ENCODE measurements at regions not wholly inside any gene's neighbourhood (a gene's known extent, or its start where the extent isn't known, plus 50 kb on each side); places are given as distances from the start of the nearest gene placed in this dataset.
"Not testable (repeated sequence)": the region's sequence is repeated elsewhere in the genome, so short reads cannot be mapped to it uniquely, and the experiment has no call there.

- Mint-ChIP-seq H3K27me3 (ENCODE audit: low read depth) (peaks cover 29% of the 10 kb centered on the region), H3K9me3 (peaks cover 12% of the 10 kb centered on the region)
- H3K27ac Mint-ChIP-seq; H3K36me3 Mint-ChIP-seq (ENCODE audit: low read depth); H3K4me3 Mint-ChIP-seq; DNase-seq (ENCODE audit: low spot score); H3K4me1 Mint-ChIP-seq (ENCODE audit: low read depth): not testable (repeated sequence)
Observed at GRCh38 chr1:244332761-244333160, 118.9 kb downstream of the ADSS2 start.

GRCh38 chr1:244334315-244334714 lies 117.4 kb downstream of the ADSS2 start:
- DNase-seq (ENCODE audit: low spot score); H3K36me3 Mint-ChIP-seq (ENCODE audit: low read depth); H3K4me3 Mint-ChIP-seq; H3K27ac Mint-ChIP-seq; H3K4me1 Mint-ChIP-seq (ENCODE audit: low read depth); H3K9me3 Mint-ChIP-seq: not testable (repeated sequence)
- peaks cover 29% of the 10 kb centered on the region for H3K27me3 Mint-ChIP-seq (ENCODE audit: low read depth)

GRCh38 chr1:244334842-244335241 lies 116.9 kb downstream of the ADSS2 start:
- Mint-ChIP-seq H3K4me1 (ENCODE audit: low read depth) (peaks cover 12% of the 10 kb centered on the region), H3K27me3 (ENCODE audit: low read depth) (peaks cover 29% of the 10 kb centered on the region)
- not testable (repeated sequence) for H3K9me3 Mint-ChIP-seq; H3K4me3 Mint-ChIP-seq; H3K27ac Mint-ChIP-seq; H3K36me3 Mint-ChIP-seq (ENCODE audit: low read depth); DNase-seq (ENCODE audit: low spot score)

- DNase-seq (ENCODE audit: low spot score) = no peak
- Mint-ChIP-seq H3K9me3 (no peaks in the 10 kb centered on the region), H3K36me3 (ENCODE audit: low read depth) (no peaks in the 10 kb centered on the region), H3K4me3 (no peak overlapping the region), H3K27ac (no peak overlapping the region), H3K27me3 (ENCODE audit: low read depth) (peaks cover 27% of the 10 kb centered on the region), H3K4me1 (ENCODE audit: low read depth) (peaks cover 12% of the 10 kb centered on the region)
Observed at GRCh38 chr1:244335456-244335855, 116.3 kb downstream of the ADSS2 start.

- Mint-ChIP-seq H3K4me1 (ENCODE audit: low read depth) (peaks cover 14% of the 10 kb centered on the region), H3K36me3 (ENCODE audit: low read depth) (no peaks in the 10 kb centered on the region), H3K27me3 (ENCODE audit: low read depth) (peaks cover 22% of the 10 kb centered on the region), H3K9me3 (no peaks in the 10 kb centered on the region), H3K27ac (no peak overlapping the region), H3K4me3 (no peak overlapping the region)
- no peak for DNase-seq (ENCODE audit: low spot score)
Observed at GRCh38 chr1:244336232-244336899, 115.3 kb downstream of the ADSS2 start.

- Mint-ChIP-seq H3K27me3 (ENCODE audit: low read depth) (peaks cover 17% of the 10 kb centered on the region), H3K9me3 (no peaks in the 10 kb centered on the region), H3K27ac (no peak overlapping the region), H3K4me3 (no peak overlapping the region), H3K36me3 (ENCODE audit: low read depth) (no peaks in the 10 kb centered on the region), H3K4me1 (ENCODE audit: low read depth) (peaks cover 21% of the 10 kb centered on the region)
- DNase-seq (ENCODE audit: low spot score) = no peak
Observed at GRCh38 chr1:244337839-244338238, 113.9 kb downstream of the ADSS2 start.

- DNase-seq (ENCODE audit: low spot score) = no peak
- H3K4me3 Mint-ChIP-seq = no peak overlapping the region
- no peaks in the 10 kb centered on the region for H3K36me3 Mint-ChIP-seq (ENCODE audit: low read depth)
- H3K4me1 Mint-ChIP-seq (ENCODE audit: low read depth) = peaks cover 21% of the 10 kb centered on the region
- H3K9me3 Mint-ChIP-seq = no peaks in the 10 kb centered on the region
- peak overlapping the region; percentile 29 for H3K27ac Mint-ChIP-seq
- H3K27me3 Mint-ChIP-seq (ENCODE audit: low read depth) = peaks cover 4% of the 10 kb centered on the region
Observed at GRCh38 chr1:244339073-244339692, 112.5 kb downstream of the ADSS2 start.

- Mint-ChIP-seq H3K27ac (peak overlapping the region; percentile 29), H3K9me3 (no peaks in the 10 kb centered on the region), H3K27me3 (ENCODE audit: low read depth) (no peaks in the 10 kb centered on the region), H3K4me1 (ENCODE audit: low read depth) (peaks cover 18% of the 10 kb centered on the region), H3K36me3 (ENCODE audit: low read depth) (no peaks in the 10 kb centered on the region), H3K4me3 (no peak overlapping the region)
- DNase-seq (ENCODE audit: low spot score) = no peak
Observed at GRCh38 chr1:244339776-244340175, 111.9 kb downstream of the ADSS2 start.

GRCh38 chr1:244340396-244340795 lies 111.3 kb downstream of the ADSS2 start:
- no peak overlapping the region for H3K27ac Mint-ChIP-seq
- H3K9me3 Mint-ChIP-seq = no peaks in the 10 kb centered on the region

GRCh38 chr1:244341455-244342450 lies 110.0 kb downstream of the ADSS2 start:
- Mint-ChIP-seq H3K27me3 (ENCODE audit: low read depth) (no peaks in the 10 kb centered on the region), H3K27ac (peak overlapping the region; percentile 83), H3K36me3 (ENCODE audit: low read depth) (no peaks in the 10 kb centered on the region), H3K4me3 (peak overlapping the region; percentile 57), H3K9me3 (no peaks in the 10 kb centered on the region), H3K4me1 (ENCODE audit: low read depth) (peaks cover 18% of the 10 kb centered on the region)
- DNase-seq (ENCODE audit: low spot score) = peak; percentile 30

More at GRCh38 chr1:244340396-244340795, 111.3 kb downstream of the ADSS2 start:
- Mint-ChIP-seq H3K4me3 (no peak overlapping the region), H3K27me3 (ENCODE audit: low read depth) (no peaks in the 10 kb centered on the region), H3K36me3 (ENCODE audit: low read depth) (no peaks in the 10 kb centered on the region), H3K4me1 (ENCODE audit: low read depth) (peaks cover 18% of the 10 kb centered on the region)
- no peak for DNase-seq (ENCODE audit: low spot score)

GRCh38 chr1:244344001-244344400 lies 107.7 kb downstream of the ADSS2 start:
- Mint-ChIP-seq H3K9me3 (no peaks in the 10 kb centered on the region), H3K36me3 (ENCODE audit: low read depth) (no peaks in the 10 kb centered on the region), H3K27me3 (ENCODE audit: low read depth) (no peaks in the 10 kb centered on the region), H3K27ac (no peak overlapping the region), H3K4me3 (no peak overlapping the region), H3K4me1 (ENCODE audit: low read depth) (peaks cover 15% of the 10 kb centered on the region)
- no peak for DNase-seq (ENCODE audit: low spot score)

GRCh38 chr1:244346972-244347618 lies 104.6 kb downstream of the ADSS2 start:
- no peak for DNase-seq (ENCODE audit: low spot score)
- no peak overlapping the region for H3K27ac Mint-ChIP-seq
- peaks cover 12% of the 10 kb centered on the region for H3K4me1 Mint-ChIP-seq (ENCODE audit: low read depth)
- no peaks in the 10 kb centered on the region for H3K36me3 Mint-ChIP-seq (ENCODE audit: low read depth)
- no peaks in the 10 kb centered on the region for H3K9me3 Mint-ChIP-seq
- H3K4me3 Mint-ChIP-seq = no peak overlapping the region
- H3K27me3 Mint-ChIP-seq (ENCODE audit: low read depth) = no peaks in the 10 kb centered on the region

GRCh38 chr1:244347942-244348341 lies 103.8 kb downstream of the ADSS2 start:
- Mint-ChIP-seq H3K4me1 (ENCODE audit: low read depth) (peaks cover 10% of the 10 kb centered on the region), H3K36me3 (ENCODE audit: low read depth) (no peaks in the 10 kb centered on the region), H3K4me3 (no peak overlapping the region), H3K27ac (no peak overlapping the region), H3K9me3 (no peaks in the 10 kb centered on the region), H3K27me3 (ENCODE audit: low read depth) (no peaks in the 10 kb centered on the region)
- no peak for DNase-seq (ENCODE audit: low spot score)
